ENCODE measurements at regions not wholly inside any gene's neighbourhood (a gene's known extent, or its start where the extent isn't known, plus 50 kb on each side); places are given as distances from the start of the nearest gene placed in this dataset.

DNA sequence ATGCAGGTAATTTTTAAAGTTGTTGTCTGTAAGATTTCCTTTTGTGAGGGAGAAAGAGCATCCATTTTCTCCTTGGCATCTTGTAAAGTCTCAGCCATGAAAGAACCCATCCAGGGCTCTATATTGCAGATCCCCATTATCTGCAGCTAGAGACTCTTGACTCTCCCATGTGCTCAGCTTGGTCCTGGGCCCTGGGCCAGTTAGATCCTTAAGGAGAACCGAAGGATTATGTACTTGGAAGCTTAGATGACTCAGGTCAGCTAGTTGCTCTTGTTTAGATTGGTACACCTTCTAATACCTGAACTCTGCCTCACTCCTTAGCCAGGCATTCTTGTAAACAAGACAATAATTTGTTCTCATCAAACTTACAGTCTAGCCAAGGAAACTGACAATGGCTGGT lies 1617.6 kb downstream of the KHDRBS2 start:
- no peak overlapping the region for H3K56ac ChIP-seq (ENCODE audit: extremely low read depth, insufficient read depth, low read length)
- DNase-seq (no peak), ATAC-seq (ENCODE audit: low read depth) (no peak)
- no peak overlapping the region for H3K23ac ChIP-seq (ENCODE audit: low read depth, low read length)
- in situ Hi-C loops (cut with MboI; ENCODE audit: low sequenced_read_pairs): no loop called here
- H3K18ac ChIP-seq (ENCODE audit: low read depth, low read length): no peak overlapping the region
- H2AK5ac ChIP-seq (ENCODE audit: low read depth, low read length): no peak overlapping the region
- H3K79me1 ChIP-seq (ENCODE audit: low read depth in 1 of 2, low read length in 2 of 2): no peaks in the 10 kb centered on the region
- H2AFZ ChIP-seq (replicated peaks; ENCODE audit: low read length, poor library complexity): no peak overlapping the region
- H3K4me3 ChIP-seq (ENCODE audit: insufficient read depth, low read depth, low read length): no peak overlapping the region
- no peak overlapping the region for H4K8ac ChIP-seq (ENCODE audit: low read depth in 2 of 2, low read length in 2 of 2)
- no peaks in the 10 kb centered on the region for H3K9me1 ChIP-seq (ENCODE audit: insufficient read depth, low read length)
- H2BK5ac ChIP-seq (ENCODE audit: low read depth, low read length, poor library complexity, severe bottlenecking): no peak overlapping the region
- WGBS, 2 experiments (ENCODE audit: extremely low coverage in 2 of 2, insufficient read length in 1 of 2): no CpG with 5 or more reads among the region's 1 CpG
- no peak overlapping the region for H3K9ac ChIP-seq (ENCODE audit: low read depth, low read length)
- intact Hi-C loops (cut with micrococcal nuclease): no loop called here
- H2AK9ac ChIP-seq (replicated peaks; ENCODE audit: low read depth, low read length, poor library complexity): no peak overlapping the region
- H4K91ac ChIP-seq (ENCODE audit: insufficient read depth, low read depth, low read length): no peak overlapping the region
- H4K20me1 ChIP-seq (ENCODE audit: insufficient read depth, low read length): no peaks in the 10 kb centered on the region
- ChIA-PET POLR2A (ENCODE audit: unreplicated experiment) (no interaction called here), CTCF (no interaction called here)
- H4K5ac ChIP-seq (ENCODE audit: low read depth, low read length): no peak overlapping the region
- no peak overlapping the region for H3K14ac ChIP-seq (replicated peaks; ENCODE audit: low read depth, low read length)
- no peaks in the 10 kb centered on the region for H3K27me3 ChIP-seq (ENCODE audit: control insufficient read depth, insufficient read depth, low read length)
- H2BK20ac ChIP-seq (ENCODE audit: low read depth, low read length): no peak overlapping the region
- H2BK120ac ChIP-seq (ENCODE audit: low read depth, low read length): no peak overlapping the region
- H3K4me2 ChIP-seq (ENCODE audit: low read depth, low read length): no peak overlapping the region
- no TSS peak for BruUV-seq (replicated peaks)
- no peak overlapping the region for H2BK15ac ChIP-seq (ENCODE audit: low read depth, low read length)
- H3K4ac ChIP-seq (ENCODE audit: low read depth, low read length): no peak overlapping the region
- no peaks in the 10 kb centered on the region for H3K36me3 ChIP-seq (ENCODE audit: control insufficient read depth, insufficient read depth, low read length)
- dilution Hi-C loops (cut with HindIII; ENCODE audit: low sequenced_read_pairs, unreplicated experiment): no loop called here
- no peak overlapping the region for H3K27ac ChIP-seq (ENCODE audit: insufficient read depth, low read length)
- H3K9me3 ChIP-seq (ENCODE audit: control insufficient read depth, insufficient read depth, low read length): peaks cover 10% of the 10 kb centered on the region
- TF ChIP-seq, protein P1, sequence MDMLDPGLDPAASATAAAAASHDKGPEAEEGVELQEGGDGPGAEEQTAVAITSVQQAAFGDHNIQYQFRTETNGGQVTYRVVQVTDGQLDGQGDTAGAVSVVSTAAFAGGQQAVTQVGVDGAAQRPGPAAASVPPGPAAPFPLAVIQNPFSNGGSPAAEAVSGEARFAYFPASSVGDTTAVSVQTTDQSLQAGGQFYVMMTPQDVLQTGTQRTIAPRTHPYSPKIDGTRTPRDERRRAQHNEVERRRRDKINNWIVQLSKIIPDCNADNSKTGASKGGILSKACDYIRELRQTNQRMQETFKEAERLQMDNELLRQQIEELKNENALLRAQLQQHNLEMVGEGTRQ (IDR thresholded peaks at IDR 0.05; ENCODE audit: low read depth, low read length): no peak
- TF ChIP-seq, protein P2, sequence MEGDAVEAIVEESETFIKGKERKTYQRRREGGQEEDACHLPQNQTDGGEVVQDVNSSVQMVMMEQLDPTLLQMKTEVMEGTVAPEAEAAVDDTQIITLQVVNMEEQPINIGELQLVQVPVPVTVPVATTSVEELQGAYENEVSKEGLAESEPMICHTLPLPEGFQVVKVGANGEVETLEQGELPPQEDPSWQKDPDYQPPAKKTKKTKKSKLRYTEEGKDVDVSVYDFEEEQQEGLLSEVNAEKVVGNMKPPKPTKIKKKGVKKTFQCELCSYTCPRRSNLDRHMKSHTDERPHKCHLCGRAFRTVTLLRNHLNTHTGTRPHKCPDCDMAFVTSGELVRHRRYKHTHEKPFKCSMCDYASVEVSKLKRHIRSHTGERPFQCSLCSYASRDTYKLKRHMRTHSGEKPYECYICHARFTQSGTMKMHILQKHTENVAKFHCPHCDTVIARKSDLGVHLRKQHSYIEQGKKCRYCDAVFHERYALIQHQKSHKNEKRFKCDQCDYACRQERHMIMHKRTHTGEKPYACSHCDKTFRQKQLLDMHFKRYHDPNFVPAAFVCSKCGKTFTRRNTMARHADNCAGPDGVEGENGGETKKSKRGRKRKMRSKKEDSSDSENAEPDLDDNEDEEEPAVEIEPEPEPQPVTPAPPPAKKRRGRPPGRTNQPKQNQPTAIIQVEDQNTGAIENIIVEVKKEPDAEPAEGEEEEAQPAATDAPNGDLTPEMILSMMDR (conservative IDR thresholded peaks at IDR 0.05; ENCODE audit: low read depth, low read length): no peak
- TF ChIP-seq MAFK (IDR thresholded peaks at IDR 0.05; ENCODE audit: low read depth, low read length) (no peak), RAD21 (IDR thresholded peaks at IDR 0.05; ENCODE audit: low read length) (no peak), RFX5 (IDR thresholded peaks at IDR 0.05; ENCODE audit: low read depth, low read length) (no peak), RCOR1 (IDR thresholded peaks at IDR 0.05; ENCODE audit: insufficient replicate concordance, low read length) (no peak), MAZ (IDR thresholded peaks at IDR 0.05; ENCODE audit: borderline replicate concordance, low read depth, low read length) (no peak), BHLHE40 (IDR thresholded peaks at IDR 0.05; ENCODE audit: low read depth, low read length) (no peak), CHD1 (IDR thresholded peaks at IDR 0.05; ENCODE audit: low read depth, low read length) (no peak), SMC3 (IDR thresholded peaks at IDR 0.05; ENCODE audit: low read depth, low read length) (no peak), POLR2A (IDR thresholded peaks at IDR 0.05; ENCODE audit: low read depth, low read length) (no peak), FOS (IDR thresholded peaks at IDR 0.05; ENCODE audit: low read depth, low read length) (no peak), CEBPB (IDR thresholded peaks at IDR 0.05; ENCODE audit: low read depth, low read length) (no peak), NFE2L2 (IDR thresholded peaks at IDR 0.05; ENCODE audit: low read depth, low read length) (no peak), MXI1 (IDR thresholded peaks at IDR 0.05; ENCODE audit: borderline replicate concordance, low read depth, low read length) (no peak)
- TF ChIP-seq, protein P3, sequence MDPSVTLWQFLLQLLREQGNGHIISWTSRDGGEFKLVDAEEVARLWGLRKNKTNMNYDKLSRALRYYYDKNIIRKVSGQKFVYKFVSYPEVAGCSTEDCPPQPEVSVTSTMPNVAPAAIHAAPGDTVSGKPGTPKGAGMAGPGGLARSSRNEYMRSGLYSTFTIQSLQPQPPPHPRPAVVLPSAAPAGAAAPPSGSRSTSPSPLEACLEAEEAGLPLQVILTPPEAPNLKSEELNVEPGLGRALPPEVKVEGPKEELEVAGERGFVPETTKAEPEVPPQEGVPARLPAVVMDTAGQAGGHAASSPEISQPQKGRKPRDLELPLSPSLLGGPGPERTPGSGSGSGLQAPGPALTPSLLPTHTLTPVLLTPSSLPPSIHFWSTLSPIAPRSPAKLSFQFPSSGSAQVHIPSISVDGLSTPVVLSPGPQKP (IDR thresholded peaks at IDR 0.05; ENCODE audit: borderline replicate concordance, low read depth, low read length): no peak
- no peaks in the 10 kb centered on the region for H3K4me1 ChIP-seq (ENCODE audit: control insufficient read depth, insufficient read depth, low read length)

All from IMR-90 (cell line).